ENCODE measurements at regions not wholly inside any gene's neighbourhood (a gene's known extent, or its start where the extent isn't known, plus 50 kb on each side); places are given as distances from the start of the nearest gene placed in this dataset.
"Not testable (repeated sequence)": the region's sequence is repeated elsewhere in the genome, so short reads cannot be mapped to it uniquely, and the experiment has no call there.

- no peak for DNase-seq (ENCODE audit: low read depth in 2 of 2)
Measured at GRCh38 chr2:134019871-134020270, 234.0 kb upstream of the MGAT5 start.

- no peak for DNase-seq (ENCODE audit: low read depth in 2 of 2)
Measured at GRCh38 chr2:134020608-134021007, 233.3 kb upstream of the MGAT5 start.

GRCh38 chr2:134021830-134022524, 231.9 kb upstream of the MGAT5 start:
- DNase-seq (ENCODE audit: low read depth in 2 of 2), result no peak

GRCh38 chr2:134023854-134024253, 230.0 kb upstream of the MGAT5 start:
- no peak for DNase-seq (ENCODE audit: low read depth in 2 of 2)

- DNase-seq (ENCODE audit: low read depth in 2 of 2), result no peak
Measured at GRCh38 chr2:134027980-134028379, 225.9 kb upstream of the MGAT5 start.

- DNase-seq (ENCODE audit: low read depth in 2 of 2), result no peak
Measured at GRCh38 chr2:134029418-134029817, 224.5 kb upstream of the MGAT5 start.

- DNase-seq (ENCODE audit: low read depth in 2 of 2), result no peak
Measured at GRCh38 chr2:134031539-134031938, 222.3 kb upstream of the MGAT5 start.

GRCh38 chr2:134035605-134036370, 218.1 kb upstream of the MGAT5 start:
- no peak for DNase-seq (ENCODE audit: low read depth in 2 of 2)

GRCh38 chr2:134039912-134040581, 213.8 kb upstream of the MGAT5 start:
- no peak for DNase-seq (ENCODE audit: low read depth in 2 of 2)

GRCh38 chr2:134040626-134041172, 213.2 kb upstream of the MGAT5 start:
- DNase-seq (ENCODE audit: low read depth in 2 of 2), result not testable (repeated sequence)

- no peak for DNase-seq (ENCODE audit: low read depth in 2 of 2)
Measured at GRCh38 chr2:134041877-134042276, 212.0 kb upstream of the MGAT5 start.

GRCh38 chr2:134043028-134043427, 210.8 kb upstream of the MGAT5 start:
- not testable (repeated sequence) for DNase-seq (ENCODE audit: low read depth in 2 of 2)

GRCh38 chr2:134052173-134052572, 201.7 kb upstream of the MGAT5 start:
- no peak for DNase-seq (ENCODE audit: low read depth in 2 of 2)

GRCh38 chr2:134056173-134056572, 197.7 kb upstream of the MGAT5 start:
- no peak for DNase-seq (ENCODE audit: low read depth in 2 of 2)

GRCh38 chr2:134061066-134061465, 192.8 kb upstream of the MGAT5 start:
- not testable (repeated sequence) for DNase-seq (ENCODE audit: low read depth in 2 of 2)

GRCh38 chr2:134062235-134062634, 191.6 kb upstream of the MGAT5 start:
- not testable (repeated sequence) for DNase-seq (ENCODE audit: low read depth in 2 of 2)

GRCh38 chr2:134063916-134064315, 190.0 kb upstream of the MGAT5 start:
- DNase-seq (ENCODE audit: low read depth in 2 of 2), result not testable (repeated sequence)

- no peak for DNase-seq (ENCODE audit: low read depth in 2 of 2)
Measured at GRCh38 chr2:134070281-134070741, 183.6 kb upstream of the MGAT5 start.

GRCh38 chr2:134072341-134072740, 181.5 kb upstream of the MGAT5 start:
- DNase-seq (ENCODE audit: low read depth in 2 of 2), result no peak

GRCh38 chr2:134073023-134073422, 180.8 kb upstream of the MGAT5 start:
- DNase-seq (ENCODE audit: low read depth in 2 of 2), result no peak

- DNase-seq (ENCODE audit: low read depth in 2 of 2), result no peak
Measured at GRCh38 chr2:134074619-134075018, 179.3 kb upstream of the MGAT5 start.

GRCh38 chr2:134075204-134075603, 178.7 kb upstream of the MGAT5 start:
- no peak for DNase-seq (ENCODE audit: low read depth in 2 of 2)

All from activated CD4-positive, alpha-beta T cell treated with anti-CD3 and anti-CD28 coated beads for 24 hours (primary cell).